ENCODE measurements at regions not wholly inside any gene's neighbourhood (a gene's known extent, or its start where the extent isn't known, plus 50 kb on each side); places are given as distances from the start of the nearest gene placed in this dataset.

- Histone ChIP-seq H2AFZ (ENCODE audit: low read length) (no peak overlapping the region), H3K9ac (ENCODE audit: low read length) (no peak overlapping the region), H4K20me1 (ENCODE audit: insufficient read depth, low read depth, low read length) (no peaks in the 10 kb centered on the region), H3K79me2 (ENCODE audit: low read length) (no peaks in the 10 kb centered on the region), H3K9me3 (ENCODE audit: low read length) (no peaks in the 10 kb centered on the region), H3K4me2 (ENCODE audit: low read depth, low read length, poor library complexity, severe bottlenecking) (no peak overlapping the region), H3K36me3 (ENCODE audit: insufficient read depth, low read length) (no peaks in the 10 kb centered on the region), H3K9me2 (replicated peaks; ENCODE audit: insufficient read depth, low read length) (no peaks in the 10 kb centered on the region), H3K27ac (ENCODE audit: low read length) (no peak overlapping the region), H3K4me3 (ENCODE audit: low read length) (no peak overlapping the region), H3K4me1 (ENCODE audit: low read length) (no peaks in the 10 kb centered on the region), H3K27me3 (ENCODE audit: low read length) (no peaks in the 10 kb centered on the region)
- no peak for DNase-seq
Measured at GRCh38 chr6:44682987-44683779, 295.7 kb downstream of the CDC5L start.

GRCh38 chr6:44685213-44685612 is 297.7 kb downstream of the CDC5L start:
- no peak overlapping the region for H3K9ac ChIP-seq (ENCODE audit: low read length)
- H3K9me3 ChIP-seq (ENCODE audit: low read length) = no peaks in the 10 kb centered on the region
- no peaks in the 10 kb centered on the region for H3K4me1 ChIP-seq (ENCODE audit: low read length)
- no peaks in the 10 kb centered on the region for H4K20me1 ChIP-seq (ENCODE audit: insufficient read depth, low read depth, low read length)
- H2AFZ ChIP-seq (ENCODE audit: low read length) = no peak overlapping the region
- no peak for DNase-seq
- no peak overlapping the region for H3K27ac ChIP-seq (ENCODE audit: low read length)
- no peak overlapping the region for H3K4me3 ChIP-seq (ENCODE audit: low read length)
- no peaks in the 10 kb centered on the region; the same call in 1 of the 2 replicates for H3K27me3 ChIP-seq (ENCODE audit: low read length)
- no peaks in the 10 kb centered on the region for H3K36me3 ChIP-seq (ENCODE audit: insufficient read depth, low read length)
- H3K79me2 ChIP-seq (ENCODE audit: low read length) = no peaks in the 10 kb centered on the region
- no peaks in the 10 kb centered on the region for H3K9me2 ChIP-seq (replicated peaks; ENCODE audit: insufficient read depth, low read length)
- no peak overlapping the region for H3K4me2 ChIP-seq (ENCODE audit: low read depth, low read length, poor library complexity, severe bottlenecking)

- no peaks in the 10 kb centered on the region for H3K79me2 ChIP-seq (ENCODE audit: low read length)
- H3K4me3 ChIP-seq (ENCODE audit: low read length) = no peak overlapping the region
- no peaks in the 10 kb centered on the region for H3K9me3 ChIP-seq (ENCODE audit: low read length)
- H3K4me1 ChIP-seq (ENCODE audit: low read length) = no peaks in the 10 kb centered on the region
- DNase-seq = no peak
- H3K36me3 ChIP-seq (ENCODE audit: insufficient read depth, low read length) = no peaks in the 10 kb centered on the region
- H3K27ac ChIP-seq (ENCODE audit: low read length) = no peak overlapping the region
- no peaks in the 10 kb centered on the region for H3K27me3 ChIP-seq (ENCODE audit: low read length)
- H4K20me1 ChIP-seq (ENCODE audit: insufficient read depth, low read depth, low read length) = no peaks in the 10 kb centered on the region
- no peak overlapping the region for H2AFZ ChIP-seq (ENCODE audit: low read length)
- H3K9ac ChIP-seq (ENCODE audit: low read length) = no peak overlapping the region
- H3K4me2 ChIP-seq (ENCODE audit: low read depth, low read length, poor library complexity, severe bottlenecking) = no peak overlapping the region
- H3K9me2 ChIP-seq (replicated peaks; ENCODE audit: insufficient read depth, low read length) = no peaks in the 10 kb centered on the region
Measured at GRCh38 chr6:44696099-44696498, 308.6 kb downstream of the CDC5L start.

GRCh38 chr6:44696686-44697085 is 309.2 kb downstream of the CDC5L start:
- H3K27me3 ChIP-seq (ENCODE audit: low read length) = no peaks in the 10 kb centered on the region
- no peaks in the 10 kb centered on the region for H3K36me3 ChIP-seq (ENCODE audit: insufficient read depth, low read length)
- DNase-seq = no peak
- no peak overlapping the region for H3K27ac ChIP-seq (ENCODE audit: low read length)
- no peaks in the 10 kb centered on the region for H4K20me1 ChIP-seq (ENCODE audit: insufficient read depth, low read depth, low read length)
- no peak overlapping the region for H3K4me3 ChIP-seq (ENCODE audit: low read length)
- H3K9me2 ChIP-seq (replicated peaks; ENCODE audit: insufficient read depth, low read length) = no peaks in the 10 kb centered on the region
- H3K9me3 ChIP-seq (ENCODE audit: low read length) = no peaks in the 10 kb centered on the region
- no peaks in the 10 kb centered on the region for H3K4me1 ChIP-seq (ENCODE audit: low read length)
- H3K79me2 ChIP-seq (ENCODE audit: low read length) = no peaks in the 10 kb centered on the region
- no peak overlapping the region for H2AFZ ChIP-seq (ENCODE audit: low read length)
- no peak overlapping the region for H3K4me2 ChIP-seq (ENCODE audit: low read depth, low read length, poor library complexity, severe bottlenecking)
- H3K9ac ChIP-seq (ENCODE audit: low read length) = no peak overlapping the region

- Histone ChIP-seq H2AFZ (ENCODE audit: low read length) (no peak overlapping the region), H3K9ac (ENCODE audit: low read length) (no peak overlapping the region), H3K79me2 (ENCODE audit: low read length) (no peaks in the 10 kb centered on the region), H3K36me3 (ENCODE audit: insufficient read depth, low read length) (no peaks in the 10 kb centered on the region), H3K9me2 (replicated peaks; ENCODE audit: insufficient read depth, low read length) (no peaks in the 10 kb centered on the region), H3K4me2 (ENCODE audit: low read depth, low read length, poor library complexity, severe bottlenecking) (no peak overlapping the region), H3K27ac (ENCODE audit: low read length) (no peak overlapping the region), H3K9me3 (ENCODE audit: low read length) (no peaks in the 10 kb centered on the region), H3K4me1 (ENCODE audit: low read length) (no peaks in the 10 kb centered on the region), H4K20me1 (ENCODE audit: insufficient read depth, low read depth, low read length) (no peaks in the 10 kb centered on the region), H3K27me3 (ENCODE audit: low read length) (no peaks in the 10 kb centered on the region), H3K4me3 (ENCODE audit: low read length) (no peak overlapping the region)
- no peak for DNase-seq
Measured at GRCh38 chr6:44697327-44697726, 309.8 kb downstream of the CDC5L start.

GRCh38 chr6:44698602-44699001 is 311.1 kb downstream of the CDC5L start:
- Histone ChIP-seq H3K27me3 (ENCODE audit: low read length) (no peaks in the 10 kb centered on the region), H3K4me3 (ENCODE audit: low read length) (no peak overlapping the region), H3K9me2 (replicated peaks; ENCODE audit: insufficient read depth, low read length) (no peaks in the 10 kb centered on the region), H3K9me3 (ENCODE audit: low read length) (no peaks in the 10 kb centered on the region), H3K36me3 (ENCODE audit: insufficient read depth, low read length) (no peaks in the 10 kb centered on the region), H3K4me2 (ENCODE audit: low read depth, low read length, poor library complexity, severe bottlenecking) (no peak overlapping the region), H3K9ac (ENCODE audit: low read length) (no peak overlapping the region), H3K27ac (ENCODE audit: low read length) (no peak overlapping the region), H4K20me1 (ENCODE audit: insufficient read depth, low read depth, low read length) (no peaks in the 10 kb centered on the region), H3K79me2 (ENCODE audit: low read length) (no peaks in the 10 kb centered on the region), H2AFZ (ENCODE audit: low read length) (no peak overlapping the region), H3K4me1 (ENCODE audit: low read length) (no peaks in the 10 kb centered on the region)
- DNase-seq = no peak

- Histone ChIP-seq H3K79me2 (ENCODE audit: low read length) (no peaks in the 10 kb centered on the region), H3K36me3 (ENCODE audit: insufficient read depth, low read length) (no peaks in the 10 kb centered on the region)
Measured at GRCh38 chr6:44699082-44699481, 311.6 kb downstream of the CDC5L start.

GRCh38 chr6:44699851-44700250 is 312.3 kb downstream of the CDC5L start:
- no peak overlapping the region for H3K9ac ChIP-seq (ENCODE audit: low read length)
- no peaks in the 10 kb centered on the region for H3K79me2 ChIP-seq (ENCODE audit: low read length)
- H3K9me3 ChIP-seq (ENCODE audit: low read length) = no peaks in the 10 kb centered on the region
- H3K4me3 ChIP-seq (ENCODE audit: low read length) = no peak overlapping the region
- no peaks in the 10 kb centered on the region for H3K36me3 ChIP-seq (ENCODE audit: insufficient read depth, low read length)
- H4K20me1 ChIP-seq (ENCODE audit: insufficient read depth, low read depth, low read length) = no peaks in the 10 kb centered on the region
- H3K4me2 ChIP-seq (ENCODE audit: low read depth, low read length, poor library complexity, severe bottlenecking) = no peak overlapping the region
- H2AFZ ChIP-seq (ENCODE audit: low read length) = no peak overlapping the region
- DNase-seq = no peak
- no peak overlapping the region for H3K27ac ChIP-seq (ENCODE audit: low read length)
- no peaks in the 10 kb centered on the region for H3K4me1 ChIP-seq (ENCODE audit: low read length)
- H3K9me2 ChIP-seq (replicated peaks; ENCODE audit: insufficient read depth, low read length) = no peaks in the 10 kb centered on the region
- no peaks in the 10 kb centered on the region for H3K27me3 ChIP-seq (ENCODE audit: low read length)

More at GRCh38 chr6:44699082-44699481, 311.6 kb downstream of the CDC5L start:
- no peak overlapping the region for H3K9ac ChIP-seq (ENCODE audit: low read length)
- no peaks in the 10 kb centered on the region for H4K20me1 ChIP-seq (ENCODE audit: insufficient read depth, low read depth, low read length)
- H3K9me2 ChIP-seq (replicated peaks; ENCODE audit: insufficient read depth, low read length) = no peaks in the 10 kb centered on the region
- H3K4me3 ChIP-seq (ENCODE audit: low read length) = no peak overlapping the region
- DNase-seq = no peak
- H3K27me3 ChIP-seq (ENCODE audit: low read length) = no peaks in the 10 kb centered on the region
- H3K9me3 ChIP-seq (ENCODE audit: low read length) = no peaks in the 10 kb centered on the region
- no peak overlapping the region for H3K27ac ChIP-seq (ENCODE audit: low read length)
- H3K4me1 ChIP-seq (ENCODE audit: low read length) = no peaks in the 10 kb centered on the region
- H3K4me2 ChIP-seq (ENCODE audit: low read depth, low read length, poor library complexity, severe bottlenecking) = no peak overlapping the region
- H2AFZ ChIP-seq (ENCODE audit: low read length) = no peak overlapping the region
